ENCODE measurements at regions not wholly inside any gene's neighbourhood (a gene's known extent, or its start where the extent isn't known, plus 50 kb on each side); places are given as distances from the start of the nearest gene placed in this dataset.

- no peaks in the 10 kb centered on the region for H3K27me3 ChIP-seq (replicated peaks in 1 of 4; ENCODE audit: control insufficient read depth in 3 of 4, extremely low read depth in 1 of 4, insufficient read depth in 3 of 4, low read length in 3 of 4)
- no peak overlapping the region for H3K18ac ChIP-seq (ENCODE audit: extremely low read depth, low read length)
- H2AFZ ChIP-seq (ENCODE audit: low read length) = no peak overlapping the region
- no peaks in the 10 kb centered on the region for H3K79me1 ChIP-seq (ENCODE audit: low read depth, low read length)
- H2BK20ac ChIP-seq (ENCODE audit: low read length) = no peak overlapping the region
- no peak overlapping the region for H2BK120ac ChIP-seq (replicated peaks; ENCODE audit: low read depth, low read length)
- H3K23me2 ChIP-seq (ENCODE audit: low read depth, low read length) = no peaks in the 10 kb centered on the region
- ChIA-PET CTCF (ENCODE audit: partially characterized antibody) (no interaction called here), POLR2A (ENCODE audit: partially characterized antibody) (no interaction called here)
- H3K79me2 ChIP-seq (ENCODE audit: control insufficient read depth in 1 of 2, insufficient read depth in 2 of 2, low read length in 2 of 2) = no peaks in the 10 kb centered on the region
- 83% methylated on average over 1 of the region's 1 CpG; no CpG with 5 or more reads in 1 of the 2 experiments for WGBS, 2 experiments (ENCODE audit: extremely low coverage in 1 of 2, insufficient coverage in 1 of 2, insufficient read length in 1 of 2, insufficient replicate concordance in 2 of 2, low coverage in 1 of 2, low lambda C conversion rate in 2 of 2, missing lambda C conversion rate in 1 of 2)
- no peak overlapping the region for H4K91ac ChIP-seq (replicated peaks; ENCODE audit: insufficient read length, low read length)
- no peak overlapping the region for H3K56ac ChIP-seq (replicated peaks; ENCODE audit: insufficient read length, low read depth, low read length)
- FAIRE-seq (no peak), DNase-seq (ENCODE audit: low read depth in 1 of 2, low spot score in 2 of 2) (no peak)
- H3K4ac ChIP-seq (replicated peaks; ENCODE audit: insufficient read length, low read depth, low read length) = no peak overlapping the region
- no peak for TF ChIP-seq E2F6 (IDR thresholded peaks at IDR 0.05)
- no peak overlapping the region for H3K4me3 ChIP-seq (ENCODE audit: extremely low read depth in 1 of 4, insufficient read depth in 2 of 4, low read depth in 3 of 4, low read length in 4 of 4)
- no peaks in the 10 kb centered on the region for H3K36me3 ChIP-seq (ENCODE audit: control insufficient read depth in 2 of 4, insufficient read depth in 4 of 4, low read length in 3 of 4)
- no peak overlapping the region for H3K27ac ChIP-seq (ENCODE audit: low read depth, low read length)
- no peaks in the 10 kb centered on the region for H3K4me1 ChIP-seq (replicated peaks in 1 of 4; ENCODE audit: control insufficient read depth in 3 of 4, insufficient read depth in 4 of 4, low read length in 3 of 4)
- H4K20me1 ChIP-seq (replicated peaks in 1 of 2; ENCODE audit: control insufficient read depth in 1 of 2, insufficient read depth in 2 of 2, low read length in 2 of 2) = no peaks in the 10 kb centered on the region
- H3K23ac ChIP-seq (ENCODE audit: insufficient read length) = no peak overlapping the region
- H3K4me2 ChIP-seq (ENCODE audit: insufficient read depth in 1 of 2, low read depth in 2 of 2, low read length in 2 of 2) = no peak overlapping the region
- no peak overlapping the region for H2BK12ac ChIP-seq (ENCODE audit: low read depth, low read length)
- H2BK15ac ChIP-seq (ENCODE audit: low read length) = no peak overlapping the region
- H3K14ac ChIP-seq (ENCODE audit: insufficient read length) = no peak overlapping the region
- H3K9me3 ChIP-seq (ENCODE audit: insufficient read depth in 2 of 2, low read depth in 1 of 2, low read length in 1 of 2) = no peaks in the 10 kb centered on the region
- H3K9ac ChIP-seq (replicated peaks in 1 of 4; ENCODE audit: extremely low read depth in 1 of 4, low read depth in 3 of 4, low read length in 3 of 4) = no peak overlapping the region
- H4K5ac ChIP-seq (ENCODE audit: insufficient read length, low read depth, low read length) = no peak overlapping the region
- no peak overlapping the region for H4K8ac ChIP-seq (ENCODE audit: extremely low read depth, insufficient read depth, low read length)
- H2BK5ac ChIP-seq (ENCODE audit: low read depth, low read length) = no peak overlapping the region
- H2AK5ac ChIP-seq (ENCODE audit: low read depth, low read length) = no peak overlapping the region
Measured at GRCh38 chr6:54057058-54057457, 54.2 kb upstream of the MLIP start.

Measured in H1 (cell line).